Large intestine (tissue), 3 donors: ENCODE measurements at regions not wholly inside any gene's neighbourhood (a gene's known extent, or its start where the extent isn't known, plus 50 kb on each side); places are given as distances from the start of the nearest gene placed in this dataset.

Source experiments
- DNase-seq, 2 donors: peaks; one replicate each; pipeline versions ENCODE4 v3.0.0 to v3.0.0-alpha.2; 2013
- H3K27ac ChIP-seq: one replicate; pipeline ENCODE4 v1.5.1; 2013; ENCODE audit warnings: low read length
- H3K27me3 ChIP-seq: 2 replicates; pipeline ENCODE4 v1.6.1; 2013; ENCODE audit warnings: low read length; ENCODE audit not compliant: control insufficient read depth, insufficient read depth
- H3K36me3 ChIP-seq: 2 replicates; pipeline ENCODE4 v1.6.1; 2013; ENCODE audit warnings: low read length; ENCODE audit not compliant: control insufficient read depth, insufficient read depth
- H3K4me1 ChIP-seq: one replicate; pipeline ENCODE4 v1.6.1; 2013; ENCODE audit warnings: low read length; ENCODE audit not compliant: control insufficient read depth, insufficient read depth
- H3K4me3 ChIP-seq: one replicate; pipeline ENCODE4 v1.5.1; 2013; ENCODE audit warnings: low read length
- H3K9me3 ChIP-seq: one replicate; pipeline ENCODE4 v1.6.1; 2013; ENCODE audit warnings: mild to moderate bottlenecking, low read depth, low read length, moderate library complexity; ENCODE audit not compliant: control insufficient read depth
- WGBS: methylation state at CpG from one replicate; pipeline ENCODE4 v1.1.5; 2013; ENCODE audit warnings: low lambda C conversion rate; ENCODE audit not compliant: insufficient coverage; 5-methylcytosine and 5-hydroxymethylcytosine counted together

GRCh38 chr7:25978466-25978865 lies 173.5 kb upstream of the NFE2L3 start:
- Histone ChIP-seq H3K4me3 (no peak overlapping the region), H3K9me3 (no peaks in the 10 kb centered on the region), H3K36me3 (no peaks in the 10 kb centered on the region), H3K4me1 (no peaks in the 10 kb centered on the region), H3K27me3 (no peaks in the 10 kb centered on the region), H3K27ac (no peak overlapping the region)
- WGBS = 96% methylated on average over 3 of the region's 5 CpGs
- no peak for DNase-seq

- Histone ChIP-seq H3K27ac (no peak overlapping the region), H3K4me3 (no peak overlapping the region), H3K4me1 (no peaks in the 10 kb centered on the region), H3K27me3 (no peaks in the 10 kb centered on the region), H3K9me3 (no peaks in the 10 kb centered on the region), H3K36me3 (no peaks in the 10 kb centered on the region)
- no CpG with 5 or more reads among the region's 2 CpGs for WGBS
- DNase-seq = no peak
Measured at GRCh38 chr7:25979605-25980004, 172.4 kb upstream of the NFE2L3 start.

- Histone ChIP-seq H3K27me3 (no peaks in the 10 kb centered on the region), H3K36me3 (no peaks in the 10 kb centered on the region), H3K4me1 (no peaks in the 10 kb centered on the region), H3K9me3 (no peaks in the 10 kb centered on the region), H3K4me3 (no peak overlapping the region), H3K27ac (no peak overlapping the region)
- WGBS = no CpG with 5 or more reads among the region's 2 CpGs
- no peak for DNase-seq
Measured at GRCh38 chr7:25982684-25983083, 169.3 kb upstream of the NFE2L3 start.

- Histone ChIP-seq H3K27ac (no peak overlapping the region), H3K27me3 (no peaks in the 10 kb centered on the region), H3K36me3 (no peaks in the 10 kb centered on the region), H3K4me1 (peaks cover 3% of the 10 kb centered on the region), H3K9me3 (no peaks in the 10 kb centered on the region), H3K4me3 (no peak overlapping the region)
- DNase-seq = no peak
- WGBS = 88% methylated on average over 3 of the region's 4 CpGs
Measured at GRCh38 chr7:25985196-25985595, 166.8 kb upstream of the NFE2L3 start.

- no peaks in the 10 kb centered on the region for H3K36me3 ChIP-seq
- WGBS = no CpG with 5 or more reads among the region's 1 CpG
- H3K27me3 ChIP-seq = no peaks in the 10 kb centered on the region
- H3K4me3 ChIP-seq = no peak overlapping the region
- no peaks in the 10 kb centered on the region for H3K9me3 ChIP-seq
- peak overlapping the region; percentile 19 for H3K27ac ChIP-seq
- DNase-seq = peak in 1 of 2 donors; percentile 20
- peaks cover 3% of the 10 kb centered on the region for H3K4me1 ChIP-seq
Measured at GRCh38 chr7:25988640-25989039, 163.4 kb upstream of the NFE2L3 start.

GRCh38 chr7:25989140-25989705 lies 162.8 kb upstream of the NFE2L3 start:
- no peaks in the 10 kb centered on the region for H3K9me3 ChIP-seq
- WGBS = 20% methylated on average over 2 of the region's 6 CpGs

GRCh38 chr7:25994433-25994994 lies 157.5 kb upstream of the NFE2L3 start:
- Histone ChIP-seq H3K9me3 (no peaks in the 10 kb centered on the region), H3K4me1 (peaks cover 16% of the 10 kb centered on the region), H3K36me3 (no peaks in the 10 kb centered on the region), H3K27ac (peak overlapping the region; percentile 45), H3K27me3 (no peaks in the 10 kb centered on the region), H3K4me3 (no peak overlapping the region)
- WGBS = no CpG with 5 or more reads among the region's 2 CpGs
- DNase-seq = peak in 1 of 2 donors; percentile 38

More at GRCh38 chr7:25989140-25989705, 162.8 kb upstream of the NFE2L3 start:
- Histone ChIP-seq H3K27me3 (no peaks in the 10 kb centered on the region), H3K36me3 (no peaks in the 10 kb centered on the region), H3K27ac (peak overlapping the region; percentile 19), H3K4me3 (no peak overlapping the region), H3K4me1 (peaks cover 3% of the 10 kb centered on the region)
- peak; percentile 43 to 75 for DNase-seq

- no peak overlapping the region for H3K4me3 ChIP-seq
- H3K27ac ChIP-seq = peak overlapping the region; percentile 45
- H3K27me3 ChIP-seq = no peaks in the 10 kb centered on the region
- DNase-seq = peak in 1 of 2 donors; percentile 29
- H3K4me1 ChIP-seq = peaks cover 13% of the 10 kb centered on the region
- no peaks in the 10 kb centered on the region for H3K9me3 ChIP-seq
- no peaks in the 10 kb centered on the region for H3K36me3 ChIP-seq
- WGBS = no CpG with 5 or more reads among the region's 3 CpGs
Measured at GRCh38 chr7:25995216-25995615, 156.8 kb upstream of the NFE2L3 start.

- Histone ChIP-seq H3K9me3 (no peaks in the 10 kb centered on the region), H3K27me3 (no peaks in the 10 kb centered on the region), H3K4me1 (peaks cover 13% of the 10 kb centered on the region), H3K36me3 (no peaks in the 10 kb centered on the region), H3K27ac (peak overlapping the region; percentile 39), H3K4me3 (no peak overlapping the region)
- WGBS = 22% methylated on average over 2 of the region's 7 CpGs
- peak in 1 of 2 donors; percentile 64 for DNase-seq
Measured at GRCh38 chr7:25996006-25996408, 156.0 kb upstream of the NFE2L3 start.

GRCh38 chr7:25998499-25998898 lies 153.5 kb upstream of the NFE2L3 start:
- Histone ChIP-seq H3K36me3 (no peaks in the 10 kb centered on the region), H3K27ac (no peak overlapping the region), H3K4me3 (no peak overlapping the region), H3K9me3 (no peaks in the 10 kb centered on the region), H3K4me1 (peaks cover 22% of the 10 kb centered on the region), H3K27me3 (no peaks in the 10 kb centered on the region)
- no CpG with 5 or more reads among the region's 9 CpGs for WGBS
- no peak for DNase-seq

GRCh38 chr7:26000841-26001240 lies 151.2 kb upstream of the NFE2L3 start:
- no CpG with 5 or more reads among the region's 3 CpGs for WGBS
- no peaks in the 10 kb centered on the region for H3K9me3 ChIP-seq
- H3K27ac ChIP-seq = no peak overlapping the region
- DNase-seq = no peak
- no peak overlapping the region for H3K4me3 ChIP-seq
- no peaks in the 10 kb centered on the region for H3K36me3 ChIP-seq
- H3K27me3 ChIP-seq = no peaks in the 10 kb centered on the region
- H3K4me1 ChIP-seq = peaks cover 31% of the 10 kb centered on the region
